HCT116 (cell line): ENCODE measurements at regions not wholly inside any gene's neighbourhood (a gene's known extent, or its start where the extent isn't known, plus 50 kb on each side); places are given as distances from the start of the nearest gene placed in this dataset.

Experiments used
- ATAC-seq: fragments of 200-7000 bp; cut with Tn5 transposase; 2 replicates; pipeline ENCODE4 v1.9.1; 2020; ENCODE audit warnings: mild to moderate bottlenecking, moderate library complexity
- BruUV-seq: library from RNA; stranded (reverse); fragments of 400-500 nt; replicated peaks from 2 replicates; lab custom pipeline; 2021; lab: Mats Ljungman, UMichigan
- CTCF ChIA-PET: fragments of 300-600 bp; sonication (Branson Sonifier 250); formaldehyde crosslinking; loops from one replicate; lab custom pipeline; 2021; ENCODE audit warnings: antibody characterized with exemption; lab: Charles Lee
- POLR2A ChIA-PET: fragments of 300-600, 350-600 bp; sonication (Branson Sonifier 250); formaldehyde crosslinking; loops from one replicate; lab custom pipeline; 2021; ENCODE audit warnings: antibody characterized with exemption; lab: Charles Lee
- RAD21 ChIA-PET, 2 experiments: fragments of 300-600 bp; sonication (Branson Sonifier 250); formaldehyde crosslinking; loops; one replicate each; lab custom pipeline; 2023; ENCODE audit warnings: low total read pairs in 2 of 2; ENCODE audit not compliant: uncharacterized antibody in 2 of 2, unreplicated experiment in 2 of 2, low non-redundant PET in 1 of 2; lab: Charles Lee
- DNase-seq: peaks from one replicate; pipeline ENCODE4 v3.0.0-alpha.2; 2010; ENCODE audit warnings: low read depth, low spot score
- H2AFZ ChIP-seq: fragments of 200-600 bp; shearing (Covaris generic), sonication (generic); 2 replicates; pipeline ENCODE4 v1.6.1; 2017; ENCODE audit warnings: low read depth, mixed run types, mixed read lengths, antibody characterized with exemption, low read length; ENCODE audit not compliant: poor library complexity, severe bottlenecking
- H3K27ac ChIP-seq: 2 replicates; pipeline ENCODE4 v1.5.1; 2012; ENCODE audit warnings: low read depth, low read length
- H3K27me3 ChIP-seq: fragments of 200-600 bp; sonication (generic); 2 replicates; pipeline ENCODE4 v1.6.1; 2016; ENCODE audit warnings: mixed run types, low read length, mixed read lengths; ENCODE audit not compliant: insufficient read depth
- H3K36me3 ChIP-seq, 2 experiments: fragments of 200-500 bp in 1 of 2; fragments of 200-600 bp in 1 of 2; sonication (Bioruptor generic) in 1 of 2; sonication (generic) in 1 of 2; 2 replicates each; pipeline versions ENCODE4 v1.5.1 to v1.6.1; 2014 to 2016; ENCODE audit warnings: low read length in 2 of 2, inconsistent platforms in 1 of 2, mixed read lengths in 1 of 2, mixed run types in 1 of 2; ENCODE audit not compliant: insufficient read depth in 2 of 2, control insufficient read depth in 1 of 2
- H3K4me1 ChIP-seq, 2 experiments: fragments of 200-600 bp in 1 of 2; sonication (generic) in 1 of 2; 2 replicates each; pipeline versions ENCODE4 v1.5.1 to v1.6.1; 2012 to 2017; ENCODE audit warnings: low read length in 2 of 2, inconsistent platforms in 1 of 2, mild to moderate bottlenecking in 1 of 2, mixed read lengths in 1 of 2, mixed run types in 1 of 2, moderate library complexity in 1 of 2; ENCODE audit not compliant: insufficient read depth in 2 of 2, control insufficient read depth in 1 of 2
- H3K4me2 ChIP-seq: fragments of 200-600 bp; sonication (generic); 2 replicates; pipeline ENCODE4 v1.6.1; 2017; ENCODE audit warnings: mixed run types, low read length, mixed read lengths
- H3K4me3 ChIP-seq, 2 experiments: fragments of 200-600 bp in 1 of 2; sonication (generic) in 1 of 2; replicated peaks in 1 of 2; 2 replicates each; pipeline ENCODE4 v1.5.1; 2011 to 2016; ENCODE audit warnings: low read length in 2 of 2, control low read depth in 1 of 2, low read depth in 1 of 2, mild to moderate bottlenecking in 1 of 2, mixed read lengths in 1 of 2, mixed run types in 1 of 2
- H3K79me2 ChIP-seq: fragments of 200-600 bp; sonication (generic); 2 replicates; pipeline ENCODE4 v1.6.1; 2017; ENCODE audit warnings: mild to moderate bottlenecking, mixed run types, low read length, moderate library complexity, mixed read lengths; ENCODE audit not compliant: insufficient read depth
- H3K9ac ChIP-seq: fragments of 200-600 bp; sonication (generic); 2 replicates; pipeline ENCODE4 v1.6.1; 2016; ENCODE audit warnings: low read length, mixed read lengths
- H3K9me2 ChIP-seq: fragments of 200-600 bp; sonication (generic), shearing (Covaris generic); 2 replicates; pipeline ENCODE4 v1.6.1; 2017; ENCODE audit warnings: mixed run types, mild to moderate bottlenecking, moderate library complexity; ENCODE audit not compliant: insufficient read depth
- H3K9me3 ChIP-seq, 2 experiments: fragments of 200-500 bp in 1 of 2; fragments of 200-600 bp in 1 of 2; sonication (Bioruptor generic) in 1 of 2; sonication (generic) in 1 of 2; 2 replicates each; pipeline ENCODE4 v1.6.1; 2014 to 2017; ENCODE audit warnings: low read length in 2 of 2, mixed read lengths in 2 of 2, inconsistent platforms in 1 of 2, low read depth in 1 of 2, mild to moderate bottlenecking in 1 of 2, mixed run types in 1 of 2, moderate library complexity in 1 of 2; ENCODE audit not compliant: control insufficient read depth in 1 of 2, insufficient read depth in 1 of 2
- H4K20me1 ChIP-seq: fragments of 200-600 bp; sonication (generic), shearing (Covaris generic); 2 replicates; pipeline ENCODE4 v1.6.1; 2017; ENCODE audit warnings: mixed run types, mild to moderate bottlenecking, moderate library complexity; ENCODE audit not compliant: insufficient read depth
- ATF3 ChIP-seq: IDR thresholded peaks from 2 replicates; pipeline ENCODE4 v1.6.1; 2012
- CEBPB ChIP-seq: IDR thresholded peaks from 2 replicates; pipeline ENCODE4 v1.6.1; 2012; ENCODE audit warnings: low read depth
- CTCF ChIP-seq, 3 experiments: fragments of 200-600 bp in 1 of 3; sonication (generic) in 1 of 3; IDR thresholded peaks in 2 of 3; conservative IDR thresholded peaks in 1 of 3; 2 replicates each; pipeline ENCODE4 v1.5.1; 2012 to 2017; ENCODE audit warnings: low read depth in 2 of 3, low read length in 2 of 3, antibody characterized with exemption in 1 of 3, borderline replicate concordance in 1 of 3, control low read depth in 1 of 3, mild to moderate bottlenecking in 1 of 3, mixed read lengths in 1 of 3, mixed run types in 1 of 3, moderate library complexity in 1 of 3; ENCODE audit not compliant: insufficient read depth in 1 of 3
- EGR1 ChIP-seq: IDR thresholded peaks from 2 replicates; pipeline ENCODE4 v1.6.1; 2012; ENCODE audit warnings: low read depth
- ELF1 ChIP-seq: IDR thresholded peaks from 2 replicates; pipeline ENCODE4 v1.6.1; 2012; ENCODE audit warnings: low read depth, borderline replicate concordance
- EZH2phosphoT487 ChIP-seq: fragments of 200-600 bp; IDR thresholded peaks from 2 replicates; pipeline ENCODE4 v1.6.1; 2018; ENCODE audit warnings: antibody characterized with exemption, borderline replicate concordance
- FOSL1 ChIP-seq: IDR thresholded peaks from 2 replicates; pipeline ENCODE4 v1.6.1; 2012; ENCODE audit warnings: low read depth
- JUND ChIP-seq: IDR thresholded peaks from 2 replicates; pipeline ENCODE4 v1.6.1; 2012
- POLR2A ChIP-seq: IDR thresholded peaks from 2 replicates; pipeline ENCODE4 v1.7.0; 2011; ENCODE audit warnings: borderline replicate concordance; ENCODE audit not compliant: insufficient read depth, insufficient read length; ENCODE audit errors: extremely low read depth
- POLR2AphosphoS5 ChIP-seq: IDR thresholded peaks from 2 replicates; pipeline ENCODE4 v1.6.1; 2011; ENCODE audit warnings: mild to moderate bottlenecking, low read depth, low read length, moderate library complexity
- RAD21 ChIP-seq: IDR thresholded peaks from 2 replicates; pipeline ENCODE4 v1.6.1; 2012; ENCODE audit warnings: low read depth, mild to moderate bottlenecking
- SIN3A ChIP-seq: IDR thresholded peaks from 2 replicates; pipeline ENCODE4 v1.6.1; 2012; ENCODE audit warnings: low read depth
- SP1 ChIP-seq: IDR thresholded peaks from 2 replicates; pipeline ENCODE4 v1.6.1; 2012; ENCODE audit warnings: low read depth
- TCF7L2 ChIP-seq: IDR thresholded peaks from 2 replicates; pipeline ENCODE4 v1.7.0; 2011; ENCODE audit warnings: borderline replicate concordance, inconsistent platforms; ENCODE audit not compliant: insufficient read depth, insufficient read length; ENCODE audit errors: extremely low read depth
- YY1 ChIP-seq: IDR thresholded peaks from 2 replicates; pipeline ENCODE4 v1.6.1; 2011; ENCODE audit warnings: low read length, low read depth, moderate library complexity, mild to moderate bottlenecking; ENCODE audit not compliant: insufficient replicate concordance; ENCODE audit errors: extremely low read depth
- ZBTB33 ChIP-seq: IDR thresholded peaks from 2 replicates; pipeline ENCODE4 v1.6.1; 2011; ENCODE audit warnings: mild to moderate bottlenecking, low read length, moderate library complexity; ENCODE audit not compliant: insufficient replicate concordance; ENCODE audit errors: extremely low read depth
- ZFX ChIP-seq: fragments of 450-650 bp; IDR thresholded peaks from 2 replicates; pipeline ENCODE4 v1.6.1; 2017
- ZNF274 ChIP-seq: fragments of 200-500 bp; sonication (Bioruptor generic); IDR thresholded peaks from 2 replicates; pipeline ENCODE4 v1.6.1; 2014; ENCODE audit warnings: mild to moderate bottlenecking, low read depth, low read length, inconsistent platforms
- intact Hi-C: fragments of 100-400 bp; cut with micrococcal nuclease; formaldehyde crosslinking; loops from 2 replicates; pipeline ENCODE4 v1.10.0; 2022

GRCh38 chr20:40090236-40090635 lies 598.8 kb downstream of the MAFB start:
- no peak overlapping the region for H3K4me2 ChIP-seq
- H3K27ac ChIP-seq, result no peak overlapping the region
- ChIA-PET CTCF (no interaction called here), RAD21 (no interaction called here), POLR2A (no interaction called here)
- peaks cover 0 to 5% of the 10 kb centered on the region in 2 experiments; a peak in 2 of 4 replicates for H3K9me3 ChIP-seq
- no peaks in the 10 kb centered on the region for H3K27me3 ChIP-seq
- H3K9ac ChIP-seq, result no peak overlapping the region
- ATAC-seq, result no peak
- TF ChIP-seq POLR2AphosphoS5 (no peak), EGR1 (no peak), POLR2A (no peak), CTCF (IDR thresholded peaks at IDR 0.05 in 2 of 3, conservative IDR thresholded peaks at IDR 0.05 in 1 of 3; ENCODE audit: borderline replicate concordance in 1 of 3, insufficient read depth in 1 of 3, low read depth in 2 of 3, low read length in 2 of 3) (no peak), ZBTB33 (no peak), ZNF274 (no peak), SIN3A (no peak), EZH2phosphoT487 (no peak), SP1 (no peak), ELF1 (no peak), JUND (no peak), FOSL1 (no peak), CEBPB (no peak), RAD21 (no peak), YY1 (no peak), ZFX (no peak), TCF7L2 (no peak), ATF3 (no peak)
- no TSS peak for BruUV-seq
- no peaks in the 10 kb centered on the region for H4K20me1 ChIP-seq
- H3K36me3 ChIP-seq, result no peaks in the 10 kb centered on the region
- intact Hi-C loops, result no loop called here
- H3K4me1 ChIP-seq, result no peaks in the 10 kb centered on the region
- H3K79me2 ChIP-seq, result no peaks in the 10 kb centered on the region
- no peak overlapping the region for H3K4me3 ChIP-seq
- H3K9me2 ChIP-seq, result no peaks in the 10 kb centered on the region
- no peak overlapping the region for H2AFZ ChIP-seq
- DNase-seq, result no peak
